ENCODE measurements at regions not wholly inside any gene's neighbourhood (a gene's known extent, or its start where the extent isn't known, plus 50 kb on each side); places are given as distances from the start of the nearest gene placed in this dataset.

GRCh38 chr12:39692258-39692853 is 72.8 kb upstream of the ABCD2 start:
- Histone ChIP-seq H3K4me1 (ENCODE audit: control insufficient read depth, insufficient read depth, low read length) (no peaks in the 10 kb centered on the region), H3K27me3 (replicated peaks in 1 of 2; ENCODE audit: control insufficient read depth in 2 of 2, insufficient read depth in 2 of 2, low read length in 1 of 2) (no peaks in the 10 kb centered on the region), H3K27ac (ENCODE audit: control insufficient read depth, insufficient read depth) (no peak overlapping the region), H3K9me3 (replicated peaks; ENCODE audit: control insufficient read depth, insufficient read depth, low read length) (no peaks in the 10 kb centered on the region), H4K20me1 (ENCODE audit: control insufficient read depth, insufficient read depth) (no peaks in the 10 kb centered on the region), H2AFZ (ENCODE audit: control insufficient read depth, low read depth, low read length) (no peak overlapping the region), H3K4me2 (ENCODE audit: control insufficient read depth, insufficient read depth) (no peak overlapping the region), H3K4me3 (no peak overlapping the region), H3K9ac (ENCODE audit: control insufficient read depth, insufficient read depth, low read length) (no peak overlapping the region), H3K79me2 (ENCODE audit: control insufficient read depth, insufficient read depth, low read length) (no peaks in the 10 kb centered on the region), H3K36me3 (ENCODE audit: control insufficient read depth in 2 of 2, insufficient read depth in 2 of 2, low read length in 1 of 2) (no peaks in the 10 kb centered on the region)
- WGBS (ENCODE audit: insufficient coverage, insufficient replicate concordance, low lambda C conversion rate, missing lambda C conversion rate), result 65% methylated on average over 1 of the region's 1 CpG
- FAIRE-seq (no peak), ATAC-seq (peak; percentile 74), DNase-seq (ENCODE audit: low read depth, low spot score) (no peak)
- ChIA-PET POLR2A (no interaction called here), RAD21 (ENCODE audit: unreplicated experiment) (interaction anchor here (0.5 to 2.4 kb wide), 24 partner anchors 9 to 1419 kb away, joined by 3 to 27 read pairs (median 5); partner anchors contain the start of genes ABCD2 and KIF21A), SMC1A (ENCODE audit: uncharacterized antibody, unreplicated experiment) (interaction anchor here (0.6 to 3.0 kb wide), 17 partner anchors 11 to 375 kb away, joined by 3 to 24 read pairs (median 4); partner anchors contain the start of gene ABCD2), CTCF (interaction anchor here (0.7 to 3.0 kb wide), 21 partner anchors 8 to 374 kb away, joined by 3 to 24 read pairs (median 5); partner anchors contain the start of gene ABCD2)
- in situ Hi-C loops (cut with MboI), result no loop called here
- BruUV-seq (replicated peaks), result no TSS peak
- intact Hi-C loops (cut with micrococcal nuclease; ENCODE audit: unreplicated experiment), result loop anchor here (1.0 to 2.0 kb wide), 3 partner anchors 74 to 374 kb away; partner anchors contain the start of gene ABCD2
- TF ChIP-seq, protein P1, sequence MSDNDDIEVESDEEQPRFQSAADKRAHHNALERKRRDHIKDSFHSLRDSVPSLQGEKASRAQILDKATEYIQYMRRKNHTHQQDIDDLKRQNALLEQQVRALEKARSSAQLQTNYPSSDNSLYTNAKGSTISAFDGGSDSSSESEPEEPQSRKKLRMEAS (IDR thresholded peaks at IDR 0.05; ENCODE audit: low read depth, low read length), result no peak
- TF ChIP-seq SMC3 (IDR thresholded peaks at IDR 0.05; ENCODE audit: borderline replicate concordance, low read length) (peak; percentile 68; the same call in 1 of the 2 replicates), KAT2A (conservative IDR thresholded peaks at IDR 0.05; ENCODE audit: control insufficient read depth, low read depth, low read length) (no peak), ZNF217 (IDR thresholded peaks at IDR 0.05) (no peak), ATF7 (IDR thresholded peaks at IDR 0.05; ENCODE audit: low read depth) (0 out of 2 replicates have a peak, but pooled peaks have one; percentile 13), HCFC1 (IDR thresholded peaks at IDR 0.05; ENCODE audit: low read length) (no peak), ETV6 (conservative IDR thresholded peaks at IDR 0.05 in 1 of 2, IDR thresholded peaks at IDR 0.05 in 1 of 2; ENCODE audit: borderline replicate concordance in 1 of 2, low read depth in 1 of 2) (no peak), RFX5 (IDR thresholded peaks at IDR 0.05; ENCODE audit: low read depth, low read length) (no peak), GATAD2B (conservative IDR thresholded peaks at IDR 0.05; ENCODE audit: low read depth) (no peak), RAD21 (IDR thresholded peaks at IDR 0.05; ENCODE audit: insufficient read depth, low read depth, low read length) (0 out of 2 replicates have a peak, but pooled peaks have one; percentile 26), CHD2 (IDR thresholded peaks at IDR 0.05; ENCODE audit: borderline replicate concordance, low read depth, low read length) (no peak), TCF3 (IDR thresholded peaks at IDR 0.05; ENCODE audit: borderline replicate concordance, insufficient read depth, low read depth, low read length) (no peak), RCOR1 (conservative IDR thresholded peaks at IDR 0.05; ENCODE audit: low read depth, low read length) (no peak), PKNOX1 (IDR thresholded peaks at IDR 0.05) (no peak)
- TF ChIP-seq, protein P2, sequence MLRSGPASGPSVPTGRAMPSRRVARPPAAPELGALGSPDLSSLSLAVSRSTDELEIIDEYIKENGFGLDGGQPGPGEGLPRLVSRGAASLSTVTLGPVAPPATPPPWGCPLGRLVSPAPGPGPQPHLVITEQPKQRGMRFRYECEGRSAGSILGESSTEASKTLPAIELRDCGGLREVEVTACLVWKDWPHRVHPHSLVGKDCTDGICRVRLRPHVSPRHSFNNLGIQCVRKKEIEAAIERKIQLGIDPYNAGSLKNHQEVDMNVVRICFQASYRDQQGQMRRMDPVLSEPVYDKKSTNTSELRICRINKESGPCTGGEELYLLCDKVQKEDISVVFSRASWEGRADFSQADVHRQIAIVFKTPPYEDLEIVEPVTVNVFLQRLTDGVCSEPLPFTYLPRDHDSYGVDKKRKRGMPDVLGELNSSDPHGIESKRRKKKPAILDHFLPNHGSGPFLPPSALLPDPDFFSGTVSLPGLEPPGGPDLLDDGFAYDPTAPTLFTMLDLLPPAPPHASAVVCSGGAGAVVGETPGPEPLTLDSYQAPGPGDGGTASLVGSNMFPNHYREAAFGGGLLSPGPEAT (IDR thresholded peaks at IDR 0.05; ENCODE audit: low read depth), result no peak
- TF ChIP-seq, protein P3, sequence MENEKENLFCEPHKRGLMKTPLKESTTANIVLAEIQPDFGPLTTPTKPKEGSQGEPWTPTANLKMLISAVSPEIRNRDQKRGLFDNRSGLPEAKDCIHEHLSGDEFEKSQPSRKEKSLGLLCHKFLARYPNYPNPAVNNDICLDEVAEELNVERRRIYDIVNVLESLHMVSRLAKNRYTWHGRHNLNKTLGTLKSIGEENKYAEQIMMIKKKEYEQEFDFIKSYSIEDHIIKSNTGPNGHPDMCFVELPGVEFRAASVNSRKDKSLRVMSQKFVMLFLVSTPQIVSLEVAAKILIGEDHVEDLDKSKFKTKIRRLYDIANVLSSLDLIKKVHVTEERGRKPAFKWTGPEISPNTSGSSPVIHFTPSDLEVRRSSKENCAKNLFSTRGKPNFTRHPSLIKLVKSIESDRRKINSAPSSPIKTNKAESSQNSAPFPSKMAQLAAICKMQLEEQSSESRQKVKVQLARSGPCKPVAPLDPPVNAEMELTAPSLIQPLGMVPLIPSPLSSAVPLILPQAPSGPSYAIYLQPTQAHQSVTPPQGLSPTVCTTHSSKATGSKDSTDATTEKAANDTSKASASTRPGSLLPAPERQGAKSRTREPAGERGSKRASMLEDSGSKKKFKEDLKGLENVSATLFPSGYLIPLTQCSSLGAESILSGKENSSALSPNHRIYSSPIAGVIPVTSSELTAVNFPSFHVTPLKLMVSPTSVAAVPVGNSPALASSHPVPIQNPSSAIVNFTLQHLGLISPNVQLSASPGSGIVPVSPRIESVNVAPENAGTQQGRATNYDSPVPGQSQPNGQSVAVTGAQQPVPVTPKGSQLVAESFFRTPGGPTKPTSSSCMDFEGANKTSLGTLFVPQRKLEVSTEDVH (IDR thresholded peaks at IDR 0.05; ENCODE audit: low read depth, partially characterized antibody), result no peak
